Smooth muscle cell (in vitro differentiated cells): ENCODE measurements at regions not wholly inside any gene's neighbourhood (a gene's known extent, or its start where the extent isn't known, plus 50 kb on each side); places are given as distances from the start of the nearest gene placed in this dataset.

ENCODE experiments used
- DNase-seq: peaks from one replicate; lab custom pipeline; 2025; ENCODE audit not compliant: unreplicated experiment; lab: John Stamatoyannopoulos, UW
- H2AFZ ChIP-seq: fragments of 200-600 bp; sonication (generic); 2 replicates; pipeline ENCODE4 v1.6.0; 2016; ENCODE audit warnings: antibody characterized with exemption, low read depth, mild to moderate bottlenecking
- H3F3A ChIP-seq: fragments of 200-600 bp; sonication (generic); 2 replicates; pipeline ENCODE4 v1.6.0; 2017; ENCODE audit warnings: antibody characterized with exemption, low read depth
- H3K27ac ChIP-seq: fragments of 200-600 bp; sonication (generic); 2 replicates; pipeline ENCODE4 v1.5.1; 2016; ENCODE audit warnings: low read depth, mild to moderate bottlenecking
- H3K27me3 ChIP-seq: fragments of 200-600 bp; sonication (generic); 2 replicates; pipeline ENCODE4 v1.6.1; 2016; ENCODE audit warnings: low read depth, mild to moderate bottlenecking
- H3K36me3 ChIP-seq: fragments of 200-600 bp; sonication (generic); 2 replicates; pipeline ENCODE4 v1.5.1; 2016; ENCODE audit warnings: low read depth
- H3K4me1 ChIP-seq: fragments of 200-600 bp; sonication (generic); 2 replicates; pipeline ENCODE4 v1.5.1; 2016; ENCODE audit warnings: low read depth
- H3K4me2 ChIP-seq: fragments of 200-600 bp; sonication (generic); 2 replicates; pipeline ENCODE4 v1.6.0; 2016; ENCODE audit warnings: mild to moderate bottlenecking
- H3K4me3 ChIP-seq: fragments of 200-600 bp; sonication (generic); 2 replicates; pipeline ENCODE4 v1.5.1; 2016; ENCODE audit warnings: mild to moderate bottlenecking
- H3K79me2 ChIP-seq: fragments of 200-600 bp; sonication (generic); 2 replicates; pipeline ENCODE4 v1.6.0; 2016; ENCODE audit warnings: low read depth, mild to moderate bottlenecking
- H3K9ac ChIP-seq: fragments of 200-600 bp; sonication (generic); 2 replicates; pipeline ENCODE4 v1.6.0; 2016; ENCODE audit warnings: low read depth
- H3K9me3 ChIP-seq: fragments of 200-600 bp; sonication (generic); replicated peaks from 2 replicates; pipeline ENCODE4 v1.5.1; 2016; ENCODE audit warnings: low read depth
- H4K20me1 ChIP-seq: fragments of 200-600 bp; sonication (generic); 2 replicates; pipeline ENCODE4 v1.6.0; 2016; ENCODE audit warnings: low read depth
- CTCF ChIP-seq: fragments of 200-600 bp; sonication (generic); IDR thresholded peaks from 2 replicates; pipeline ENCODE4 v1.5.1; 2017; ENCODE audit warnings: borderline replicate concordance, mild to moderate bottlenecking, antibody characterized with exemption; ENCODE audit not compliant: insufficient read depth, poor library complexity, severe bottlenecking
- WGBS: methylation state at CpG from one replicate; pipeline ENCODE4 v1.1.7; 2016; ENCODE audit warnings: low lambda C conversion rate; 5-methylcytosine and 5-hydroxymethylcytosine counted together

- no peaks in the 10 kb centered on the region for H3F3A ChIP-seq
- no peaks in the 10 kb centered on the region for H3K79me2 ChIP-seq
- H4K20me1 ChIP-seq = no peaks in the 10 kb centered on the region
- no peaks in the 10 kb centered on the region for H3K36me3 ChIP-seq
- no peak overlapping the region for H3K27ac ChIP-seq
- no peak for TF ChIP-seq CTCF
- H3K4me3 ChIP-seq = no peak overlapping the region
- no peak overlapping the region for H3K9ac ChIP-seq
- H3K4me2 ChIP-seq = no peak overlapping the region
- no peak overlapping the region for H2AFZ ChIP-seq
- H3K4me1 ChIP-seq = no peaks in the 10 kb centered on the region
- H3K27me3 ChIP-seq = peaks cover 2% of the 10 kb centered on the region
- no peak for DNase-seq
- no peaks in the 10 kb centered on the region for H3K9me3 ChIP-seq
- WGBS = 72% methylated on average over 5 of the region's 5 CpGs
Observed at GRCh38 chr14:97315790-97316189, 518.6 kb downstream of the VRK1 start.

GRCh38 chr14:97318380-97318779, 521.2 kb downstream of the VRK1 start:
- Histone ChIP-seq H3K4me2 (no peak overlapping the region), H3K27ac (no peak overlapping the region)

GRCh38 chr14:97319691-97320090, 522.5 kb downstream of the VRK1 start:
- Histone ChIP-seq H3F3A (no peaks in the 10 kb centered on the region), H3K36me3 (no peaks in the 10 kb centered on the region), H3K4me3 (no peak overlapping the region), H3K27me3 (no peaks in the 10 kb centered on the region), H3K27ac (no peak overlapping the region), H3K9ac (no peak overlapping the region), H2AFZ (no peak overlapping the region), H3K9me3 (no peaks in the 10 kb centered on the region), H3K79me2 (no peaks in the 10 kb centered on the region), H3K4me2 (no peak overlapping the region), H4K20me1 (no peaks in the 10 kb centered on the region), H3K4me1 (no peaks in the 10 kb centered on the region)
- WGBS = 77% methylated on average over 3 of the region's 3 CpGs
- TF ChIP-seq CTCF = no peak
- DNase-seq = no peak

More at GRCh38 chr14:97318380-97318779, 521.2 kb downstream of the VRK1 start:
- Histone ChIP-seq H3K9ac (no peak overlapping the region), H3K4me1 (no peaks in the 10 kb centered on the region), H3K4me3 (no peak overlapping the region), H3K27me3 (no peaks in the 10 kb centered on the region), H3K36me3 (no peaks in the 10 kb centered on the region), H3K79me2 (no peaks in the 10 kb centered on the region), H4K20me1 (no peaks in the 10 kb centered on the region), H2AFZ (no peak overlapping the region), H3K9me3 (no peaks in the 10 kb centered on the region), H3F3A (no peaks in the 10 kb centered on the region)
- TF ChIP-seq CTCF = no peak
- DNase-seq = no peak
- WGBS = 82% methylated on average over 2 of the region's 2 CpGs

GRCh38 chr14:97328743-97329142, 531.6 kb downstream of the VRK1 start:
- Histone ChIP-seq H3F3A (no peaks in the 10 kb centered on the region), H2AFZ (no peak overlapping the region), H3K4me1 (peaks cover 3% of the 10 kb centered on the region), H4K20me1 (no peaks in the 10 kb centered on the region), H3K9ac (no peak overlapping the region), H3K4me3 (no peak overlapping the region), H3K36me3 (no peaks in the 10 kb centered on the region), H3K27me3 (no peaks in the 10 kb centered on the region), H3K9me3 (no peaks in the 10 kb centered on the region), H3K4me2 (no peak overlapping the region), H3K79me2 (no peaks in the 10 kb centered on the region), H3K27ac (no peak overlapping the region)
- DNase-seq = no peak
- TF ChIP-seq CTCF = no peak
- WGBS = 87% methylated on average over 3 of the region's 3 CpGs
